ENCODE measurements at regions not wholly inside any gene's neighbourhood (a gene's known extent, or its start where the extent isn't known, plus 50 kb on each side); places are given as distances from the start of the nearest gene placed in this dataset.

- TF ChIP-seq, protein P1, sequence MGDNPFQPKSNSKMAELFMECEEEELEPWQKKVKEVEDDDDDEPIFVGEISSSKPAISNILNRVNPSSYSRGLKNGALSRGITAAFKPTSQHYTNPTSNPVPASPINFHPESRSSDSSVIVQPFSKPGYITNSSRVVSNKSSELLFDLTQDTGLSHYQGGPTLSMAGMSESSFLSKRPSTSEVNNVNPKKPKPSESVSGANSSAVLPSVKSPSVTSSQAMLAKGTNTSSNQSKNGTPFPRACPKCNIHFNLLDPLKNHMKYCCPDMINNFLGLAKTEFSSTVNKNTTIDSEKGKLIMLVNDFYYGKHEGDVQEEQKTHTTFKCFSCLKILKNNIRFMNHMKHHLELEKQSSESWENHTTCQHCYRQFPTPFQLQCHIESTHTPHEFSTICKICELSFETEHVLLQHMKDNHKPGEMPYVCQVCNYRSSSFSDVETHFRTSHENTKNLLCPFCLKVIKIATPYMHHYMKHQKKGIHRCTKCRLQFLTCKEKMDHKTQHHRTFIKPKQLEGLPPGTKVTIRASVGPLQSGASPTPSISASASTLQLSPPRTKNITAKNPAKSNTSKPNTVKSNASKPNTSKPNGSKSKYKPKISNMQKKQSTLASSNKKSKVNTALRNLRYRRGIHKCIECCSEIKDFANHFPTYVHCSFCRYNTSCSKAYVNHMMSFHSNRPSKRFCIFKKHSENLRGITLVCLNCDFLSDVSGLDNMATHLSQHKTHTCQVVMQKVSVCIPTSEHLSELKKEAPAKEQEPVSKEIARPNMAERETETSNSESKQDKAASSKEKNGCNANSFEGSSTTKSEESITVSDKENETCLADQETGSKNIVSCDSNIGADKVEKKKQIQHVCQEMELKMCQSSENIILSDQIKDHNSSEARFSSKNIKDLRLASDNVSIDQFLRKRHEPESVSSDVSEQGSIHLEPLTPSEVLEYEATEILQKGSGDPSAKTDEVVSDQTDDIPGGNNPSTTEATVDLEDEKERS (tag by site-specific recombination; IDR thresholded peaks at IDR 0.05) = no peak
- TF ChIP-seq ZNF624 (tag by site-specific recombination; IDR thresholded peaks at IDR 0.05) = no peak
- no peak for TF ChIP-seq ZNF654 (tag by site-specific recombination; IDR thresholded peaks at IDR 0.05; ENCODE audit: low read depth)
Observed at GRCh38 chr7:114784746-114785145, 137.1 kb upstream of the MDFIC start (continued).

- H3K9me3 ChIP-seq (ENCODE audit: control insufficient read depth, insufficient read depth, low read depth, low read length) = no peaks in the 10 kb centered on the region
- H3K27ac ChIP-seq (ENCODE audit: extremely low read depth, low read depth, low read length) = no peak overlapping the region
- H3K36me3 ChIP-seq (ENCODE audit: control insufficient read depth in 2 of 2, insufficient read depth in 1 of 2, low read length in 2 of 2) = no peaks in the 10 kb centered on the region
- no peaks in the 10 kb centered on the region for H3K4me1 ChIP-seq (ENCODE audit: control insufficient read depth, insufficient read depth, low read length)
- ChIA-PET CTCF (no interaction called here), POLR2A (no interaction called here)
- no peak overlapping the region for H3K4me3 ChIP-seq (ENCODE audit: low read depth, low read length)
- TF ChIP-seq ZNF660 (tag by site-specific recombination; IDR thresholded peaks at IDR 0.05) (no peak), ZNF174 (tag by site-specific recombination; IDR thresholded peaks at IDR 0.05) (no peak)
Observed at GRCh38 chr7:114785496-114785895, 136.4 kb upstream of the MDFIC start.

- H3K9me3 ChIP-seq (ENCODE audit: control insufficient read depth, insufficient read depth, low read depth, low read length) = no peaks in the 10 kb centered on the region
- H3K27ac ChIP-seq (ENCODE audit: extremely low read depth, low read depth, low read length) = no peak overlapping the region
- H3K4me3 ChIP-seq (ENCODE audit: low read depth, low read length) = no peak overlapping the region
- TF ChIP-seq HOXD13 (CRISPR knock-in tag; IDR thresholded peaks at IDR 0.05; ENCODE audit: borderline replicate concordance) (no peak), TSHZ1 (tag by site-specific recombination; IDR thresholded peaks at IDR 0.05; ENCODE audit: borderline replicate concordance) (no peak), ZNF146 (tag by site-specific recombination; IDR thresholded peaks at IDR 0.05) (no peak), ZNF560 (tag by site-specific recombination; IDR thresholded peaks at IDR 0.05; ENCODE audit: borderline replicate concordance) (no peak), ZNF785 (tag by site-specific recombination; IDR thresholded peaks at IDR 0.05) (no peak), GFI1B (tag by site-specific recombination; IDR thresholded peaks at IDR 0.05) (no peak)
- CTCF ChIA-PET = no interaction called here
- no peaks in the 10 kb centered on the region for H3K4me1 ChIP-seq (ENCODE audit: control insufficient read depth, insufficient read depth, low read length)
- POLR2A ChIA-PET = no interaction called here
- H3K36me3 ChIP-seq (ENCODE audit: control insufficient read depth in 2 of 2, insufficient read depth in 1 of 2, low read length in 2 of 2) = no peaks in the 10 kb centered on the region
Observed at GRCh38 chr7:114786455-114786854, 135.4 kb upstream of the MDFIC start.

- Histone ChIP-seq H3K4me3 (ENCODE audit: low read depth, low read length) (no peak overlapping the region), H3K27ac (ENCODE audit: extremely low read depth, low read depth, low read length) (no peak overlapping the region), H3K9me3 (ENCODE audit: control insufficient read depth, insufficient read depth, low read depth, low read length) (no peaks in the 10 kb centered on the region), H3K4me1 (ENCODE audit: control insufficient read depth, insufficient read depth, low read length) (no peaks in the 10 kb centered on the region), H3K36me3 (ENCODE audit: control insufficient read depth in 2 of 2, insufficient read depth in 1 of 2, low read length in 2 of 2) (no peaks in the 10 kb centered on the region)
- TF ChIP-seq RBAK (tag by site-specific recombination; IDR thresholded peaks at IDR 0.05) (no peak), KLF1 (tag by site-specific recombination; IDR thresholded peaks at IDR 0.05) (no peak)
- CTCF ChIA-PET = no interaction called here
- POLR2A ChIA-PET = no interaction called here
Observed at GRCh38 chr7:114787556-114787955, 134.3 kb upstream of the MDFIC start.

Measured in HEK293 (cell line).